Gastroesophageal sphincter (tissue), 4 donors: ENCODE measurements at regions not wholly inside any gene's neighbourhood (a gene's known extent, or its start where the extent isn't known, plus 50 kb on each side); places are given as distances from the start of the nearest gene placed in this dataset.
A peak's percentile ranks its signal among the peaks of the same experiment; 100 is the strongest.
"Not testable (repeated sequence)": the region's sequence is repeated elsewhere in the genome, so short reads cannot be mapped to it uniquely, and the experiment has no call there.

Experiments
- ATAC-seq: fragments of 150-250 bp; one replicate; pipeline ENCODE4 v1.9.1; 2016; ENCODE audit warnings: mild to moderate bottlenecking, moderate library complexity
- H3K27ac ChIP-seq, 4 donors: fragments of 200-600 bp; sonication (generic) in 3 of 4; 1 replicate in 3 of 4; 2 replicates in 1 of 4; pipeline ENCODE4 v1.5.1; 2016 to 2019
- H3K27me3 ChIP-seq: fragments of 200-600 bp; sonication (generic); one replicate; pipeline ENCODE4 v1.5.1; 2019
- H3K36me3 ChIP-seq, 2 donors: fragments of 200-600 bp; sonication (generic); one replicate each; pipeline ENCODE4 v1.5.1; 2019; ENCODE audit warnings: control low read depth in 1 of 2
- H3K4me1 ChIP-seq, 3 donors: fragments of 200-600 bp; sonication (generic); 1 replicate in 2 of 3; 2 replicates in 1 of 3; pipeline ENCODE4 v1.5.1; 2016 to 2019; ENCODE audit warnings: control low read depth in 2 of 3
- H3K4me3 ChIP-seq, 2 donors: fragments of 200-600 bp; sonication (generic); one replicate each; pipeline ENCODE4 v1.5.1; 2019; ENCODE audit warnings: mild to moderate bottlenecking in 1 of 2, moderate library complexity in 1 of 2
- H3K9me3 ChIP-seq, 3 donors: fragments of 200-600 bp; sonication (generic); one replicate each; pipeline ENCODE4 v1.5.1; 2017 to 2019; ENCODE audit warnings: control low read depth in 2 of 3
- CTCF ChIP-seq, 4 experiments: fragments of 200-600 bp in 2 of 4; fragments of 450-650 bp in 2 of 4; sonication (generic) in 1 of 4; IDR thresholded peaks; one replicate each; pipeline ENCODE4 v1.5.1; 2017 to 2019; ENCODE audit warnings: antibody characterized with exemption in 4 of 4, mild to moderate bottlenecking in 2 of 4, moderate library complexity in 2 of 4
- EP300 ChIP-seq: sonication (generic); formaldehyde crosslinking; IDR thresholded peaks from one replicate; pipeline ENCODE4 v1.6.1; 2017; ENCODE audit warnings: antibody characterized with exemption, mild to moderate bottlenecking
- POLR2A ChIP-seq, 2 donors: fragments of 450-650 bp; IDR thresholded peaks; one replicate each; pipeline ENCODE4 v1.6.1; 2017; ENCODE audit warnings: antibody characterized with exemption in 2 of 2, mild to moderate bottlenecking in 2 of 2, moderate library complexity in 1 of 2
- POLR2AphosphoS5 ChIP-seq: sonication (generic); formaldehyde crosslinking; IDR thresholded peaks from one replicate; pipeline ENCODE4 v1.6.1; 2017; ENCODE audit warnings: antibody characterized with exemption
- WGBS, 2 donors: methylation state at CpG; one replicate each; pipeline ENCODE4 v1.1.5; 2018; ENCODE audit warnings: low coverage in 1 of 2; 5-methylcytosine and 5-hydroxymethylcytosine counted together

DNA sequence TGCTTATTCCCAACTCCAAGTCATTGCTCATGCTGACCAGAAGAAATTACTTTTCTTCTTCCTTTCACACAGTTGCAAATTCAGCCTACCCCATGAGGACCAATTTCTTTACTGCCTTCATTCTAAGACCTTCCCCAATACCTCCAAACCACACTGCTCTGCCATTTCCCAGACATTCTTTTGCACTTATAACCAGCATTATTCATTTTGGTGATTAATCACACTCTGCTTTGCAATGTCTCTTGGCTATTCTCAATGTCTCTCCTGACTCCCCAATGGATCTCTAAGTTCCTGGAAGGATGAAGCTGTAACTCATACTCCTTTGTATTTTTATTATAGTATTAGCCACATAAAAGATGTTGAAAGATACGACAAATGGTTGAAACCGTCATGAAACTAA, 105.7 kb upstream of the RANBP3L start:
- WGBS, 2 donors = 67 to 94% methylated on average over 2 of the region's 2 CpGs
- no peak overlapping the region for H3K4me3 ChIP-seq

DNA sequence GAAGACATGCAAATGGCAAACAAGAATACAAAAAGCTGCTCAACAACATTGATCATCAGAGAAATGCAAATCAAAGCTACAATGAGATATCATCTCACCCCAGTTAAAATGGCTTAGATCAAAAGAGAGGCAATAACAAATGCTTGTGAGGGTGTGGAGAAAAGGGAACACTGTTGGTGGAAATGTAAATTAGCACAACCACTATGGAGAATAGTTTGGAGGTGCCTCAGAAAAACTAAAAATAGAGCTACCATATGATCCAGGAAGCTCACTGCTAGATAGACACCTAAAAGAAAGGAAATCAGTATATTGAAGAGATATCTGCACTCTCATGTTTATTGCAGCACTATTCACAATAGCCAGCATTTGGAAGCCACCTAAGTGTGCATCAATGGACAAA, 108.0 kb upstream of the RANBP3L start:
- not testable (repeated sequence) for H3K4me3 ChIP-seq, ATAC-seq, H3K27ac ChIP-seq, H3K27me3 ChIP-seq, H3K36me3 ChIP-seq, H3K9me3 ChIP-seq, H3K4me1 ChIP-seq

More for the DNA sequence above, 105.7 kb upstream of the RANBP3L start:
- Histone ChIP-seq H3K9me3 (no peaks in the 10 kb centered on the region), H3K4me1 (peaks cover 0 to 11% (median 0%) of the 10 kb centered on the region in 3 donors), H3K27me3 (no peaks in the 10 kb centered on the region), H3K36me3 (no peaks in the 10 kb centered on the region), H3K27ac (no peak overlapping the region)
- TF ChIP-seq EP300 (no peak), CTCF (IDR thresholded peaks at IDR 0.05) (no peak), POLR2AphosphoS5 (no peak), POLR2A (IDR thresholded peaks at IDR 0.05) (no peak)
- ATAC-seq = no peak

DNA sequence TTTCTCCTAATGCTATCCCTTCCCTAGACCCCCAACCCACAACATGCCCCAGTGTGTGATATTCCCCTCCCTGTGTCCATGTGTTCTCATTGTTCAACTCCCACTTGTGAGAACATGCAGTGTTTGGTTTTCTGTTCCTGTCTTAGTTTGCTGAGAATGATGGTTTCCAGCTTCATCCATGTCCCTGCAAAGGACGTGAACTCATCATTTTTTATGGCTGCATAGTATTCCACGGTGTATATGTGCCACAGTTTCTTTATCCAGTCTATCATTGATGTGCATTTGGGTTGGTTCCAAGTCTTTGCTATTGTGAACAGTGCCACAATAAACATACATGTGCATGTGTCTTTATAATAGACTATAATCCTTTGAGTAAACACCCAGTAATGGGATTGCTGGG, 109.0 kb upstream of the RANBP3L start:
- WGBS, 2 donors = 90 to 100% methylated on average over 2 of the region's 2 CpGs
- not testable (repeated sequence) for H3K36me3 ChIP-seq, H3K27me3 ChIP-seq, ATAC-seq, H3K9me3 ChIP-seq, H3K4me1 ChIP-seq, H3K27ac ChIP-seq, H3K4me3 ChIP-seq

DNA sequence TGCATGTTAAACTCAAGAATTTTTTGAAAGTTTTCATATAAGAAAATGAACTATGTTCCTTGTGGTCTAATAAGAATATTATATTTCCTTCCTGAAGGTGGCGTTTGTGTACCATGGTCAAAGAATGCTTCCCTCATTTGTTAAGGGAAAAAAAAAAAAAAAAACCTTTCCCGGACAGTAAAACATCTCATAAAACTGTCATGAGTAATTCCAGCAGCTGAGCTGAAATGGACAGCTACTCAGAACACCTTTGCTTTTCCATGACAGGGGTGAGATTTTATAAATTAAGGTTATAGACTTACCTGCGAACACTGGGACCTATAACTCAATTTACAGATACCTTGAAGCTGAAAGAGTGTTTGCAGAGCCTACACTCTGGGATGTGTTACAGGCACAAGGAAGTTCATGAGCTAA, 113.2 kb upstream of the RANBP3L start:
- no peaks in the 10 kb centered on the region for H3K27me3 ChIP-seq
- no peaks in the 10 kb centered on the region for H3K36me3 ChIP-seq
- WGBS, 2 donors = 19% methylated on average over 3 of the region's 3 CpGs
- no peak for ATAC-seq
- TF ChIP-seq POLR2A (IDR thresholded peaks at IDR 0.05) (no peak), CTCF (IDR thresholded peaks at IDR 0.05) (peak; percentile 50 to 60 (median 52))
- no peak overlapping the region for H3K4me3 ChIP-seq
- no peak overlapping the region for H3K27ac ChIP-seq
- H3K4me1 ChIP-seq = peaks cover 0 to 7% (median 3%) of the 10 kb centered on the region in 3 donors
- no peaks in the 10 kb centered on the region for H3K9me3 ChIP-seq

DNA sequence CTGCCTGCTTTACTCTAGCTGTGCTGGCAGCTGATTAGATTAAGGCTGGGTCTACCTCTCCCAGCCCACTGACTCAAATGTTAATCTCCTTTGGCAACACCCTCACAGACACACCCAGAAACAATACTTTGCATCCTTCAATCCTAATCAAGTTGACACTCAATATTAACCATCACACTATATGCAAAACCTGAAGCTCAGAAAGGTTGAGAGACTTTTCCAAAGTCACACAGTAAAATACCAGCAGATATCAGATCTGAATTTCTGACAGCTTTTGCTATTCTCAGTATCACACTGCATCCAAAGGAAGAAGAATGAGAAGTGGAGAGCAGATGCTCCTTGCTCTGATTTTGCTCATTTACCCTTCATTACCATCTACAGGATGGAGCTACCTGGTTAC, 114.9 kb upstream of the RANBP3L start:
- Histone ChIP-seq H3K4me1 (peaks cover 0 to 7% (median 3%) of the 10 kb centered on the region in 3 donors), H3K9me3 (no peaks in the 10 kb centered on the region), H3K27ac (no peak overlapping the region), H3K27me3 (no peaks in the 10 kb centered on the region), H3K4me3 (no peak overlapping the region), H3K36me3 (no peaks in the 10 kb centered on the region)
- TF ChIP-seq CTCF (IDR thresholded peaks at IDR 0.05) (no peak), POLR2AphosphoS5 (no peak), POLR2A (IDR thresholded peaks at IDR 0.05) (no peak), EP300 (no peak)
- no peak for ATAC-seq

- 76 to 77% methylated on average over 3 of the region's 3 CpGs for WGBS, 2 donors
- ATAC-seq = no peak
Measured at GRCh38 chr5:36417221-36417620, 115.5 kb upstream of the RANBP3L start.

DNA sequence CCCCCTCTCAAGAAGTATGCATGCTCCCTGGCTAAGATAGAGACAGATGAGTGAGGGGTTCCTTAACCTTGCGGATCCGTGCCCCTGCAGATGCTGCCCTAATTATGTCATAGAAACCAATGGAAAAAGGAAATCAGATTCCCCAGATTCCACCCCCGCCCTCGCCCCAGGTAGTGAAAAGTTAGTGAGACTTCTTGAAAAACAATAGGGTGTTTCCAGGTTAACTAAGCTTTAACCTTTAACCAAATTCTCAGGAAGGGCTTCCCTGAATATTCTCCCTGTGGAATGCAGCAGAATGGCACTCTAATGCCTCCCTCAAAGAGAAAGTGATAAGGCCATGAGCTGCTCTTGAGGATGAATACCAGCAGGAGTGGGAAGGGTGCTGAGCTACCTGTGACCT, 116.0 kb upstream of the RANBP3L start:
- H3K36me3 ChIP-seq = no peaks in the 10 kb centered on the region
- ATAC-seq = no peak
- no peak overlapping the region for H3K4me3 ChIP-seq
- 68 to 80% methylated on average over 2 of the region's 4 CpGs for whole genome bisulfite sequencing, 2 donors
- no peaks in the 10 kb centered on the region for H3K9me3 ChIP-seq
- no peaks in the 10 kb centered on the region for H3K27me3 ChIP-seq
- peaks cover 0 to 11% (median 3%) of the 10 kb centered on the region in 3 donors for H3K4me1 ChIP-seq
- TF ChIP-seq CTCF (IDR thresholded peaks at IDR 0.05) (no peak), POLR2A (IDR thresholded peaks at IDR 0.05) (no peak), EP300 (no peak), POLR2AphosphoS5 (no peak)
- no peak overlapping the region for H3K27ac ChIP-seq

More at GRCh38 chr5:36417221-36417620, 115.5 kb upstream of the RANBP3L start:
- H3K36me3 ChIP-seq = no peaks in the 10 kb centered on the region
- H3K4me3 ChIP-seq = no peak overlapping the region
- H3K9me3 ChIP-seq = no peaks in the 10 kb centered on the region
- no peak overlapping the region for H3K27ac ChIP-seq
- no peak for TF ChIP-seq EP300
- TF ChIP-seq POLR2AphosphoS5 = no peak
- H3K27me3 ChIP-seq = no peaks in the 10 kb centered on the region
- peaks cover 0 to 7% (median 3%) of the 10 kb centered on the region in 3 donors for H3K4me1 ChIP-seq
